ENCODE measurements at regions not wholly inside any gene's neighbourhood (a gene's known extent, or its start where the extent isn't known, plus 50 kb on each side); places are given as distances from the start of the nearest gene placed in this dataset.

- TF ChIP-seq POLR2A (IDR thresholded peaks at IDR 0.05): no peak
- TF ChIP-seq CTCF (IDR thresholded peaks at IDR 0.05): peak in 4 of 12 donors; percentile 17 to 80 (median 54)
Measured at GRCh38 chr7:22549667-22550513, 49.9 kb upstream of the STEAP1B start.
